Nucleus accumbens (tissue), 56 donors: ENCODE measurements at regions not wholly inside any gene's neighbourhood (a gene's known extent, or its start where the extent isn't known, plus 50 kb on each side); places are given as distances from the start of the nearest gene placed in this dataset.
"Not testable (repeated sequence)": the region's sequence is repeated elsewhere in the genome, so short reads cannot be mapped to it uniquely, and the experiment has no call there.

ENCODE experiments used
- DNase-seq, 56 donors: peaks; one replicate each; lab custom pipeline; 2025; lab: John Stamatoyannopoulos, UW

DNA sequence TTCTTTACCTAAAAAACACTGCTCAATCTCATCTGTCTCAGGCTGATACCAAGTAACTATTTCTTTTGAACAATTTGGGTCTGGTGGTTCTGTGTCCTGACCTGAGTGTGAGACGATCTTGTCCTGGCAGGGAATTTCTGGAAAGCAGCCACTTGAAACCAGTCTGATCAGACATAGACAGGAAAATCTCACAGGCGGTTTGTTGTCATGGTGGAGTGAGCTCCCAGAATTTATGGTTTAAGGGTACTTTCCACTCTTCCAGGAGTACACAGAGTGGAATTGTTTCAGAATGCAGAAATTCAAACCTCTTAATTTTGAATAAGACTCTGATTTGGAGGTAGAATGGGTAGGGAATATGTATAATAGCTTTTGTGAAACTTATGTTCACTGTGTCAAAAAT, 268.2 kb downstream of the ISL1 start:
- DNase-seq = no peak

GRCh38 chr5:51651889-51652288, 268.6 kb downstream of the ISL1 start:
- no peak for DNase-seq

GRCh38 chr5:51652980-51653379, 269.7 kb downstream of the ISL1 start:
- no peak for DNase-seq

DNA sequence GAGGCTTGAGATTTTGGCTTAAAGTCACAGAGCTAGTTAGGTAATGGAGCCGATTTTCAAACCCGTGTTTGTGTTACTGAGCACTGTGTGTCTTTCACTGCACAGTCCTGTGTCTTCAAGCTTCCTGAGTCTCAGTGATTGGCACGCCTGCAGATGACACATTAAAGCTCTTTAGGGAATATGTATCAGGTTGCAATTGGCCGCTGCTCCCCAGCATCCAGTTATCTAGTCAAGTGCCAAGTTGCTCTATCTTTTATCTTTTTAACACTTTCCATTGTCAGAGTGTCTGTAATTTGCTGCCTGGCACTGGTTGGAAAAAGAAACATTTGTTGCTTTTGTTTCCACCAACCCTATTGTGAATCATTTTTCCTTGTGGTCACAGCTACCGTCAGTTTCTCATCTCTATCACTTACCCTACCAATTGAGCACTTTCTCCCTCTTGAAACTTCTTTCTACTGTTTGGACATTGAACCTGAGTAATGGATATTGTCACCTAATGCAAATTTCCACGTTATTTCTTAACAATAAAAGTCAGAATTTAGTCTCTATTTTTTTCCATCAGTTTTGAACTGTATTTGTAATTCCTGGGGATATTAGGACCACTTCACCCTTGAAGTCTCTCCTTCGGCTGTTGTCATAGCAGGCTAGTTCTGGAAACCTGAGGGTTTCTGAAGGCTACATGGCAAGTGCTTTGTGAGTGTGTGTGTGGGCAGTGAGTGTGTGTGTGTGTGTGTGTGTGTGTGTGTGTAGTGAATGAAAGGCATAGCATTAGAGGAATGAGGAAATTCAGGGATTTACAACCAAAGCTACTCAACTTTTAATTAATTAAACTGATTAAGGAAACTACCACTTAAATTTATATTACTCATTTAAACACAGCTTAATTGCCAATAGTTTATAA, 274.3 kb downstream of the ISL1 start:
- no peak for DNase-seq

DNA sequence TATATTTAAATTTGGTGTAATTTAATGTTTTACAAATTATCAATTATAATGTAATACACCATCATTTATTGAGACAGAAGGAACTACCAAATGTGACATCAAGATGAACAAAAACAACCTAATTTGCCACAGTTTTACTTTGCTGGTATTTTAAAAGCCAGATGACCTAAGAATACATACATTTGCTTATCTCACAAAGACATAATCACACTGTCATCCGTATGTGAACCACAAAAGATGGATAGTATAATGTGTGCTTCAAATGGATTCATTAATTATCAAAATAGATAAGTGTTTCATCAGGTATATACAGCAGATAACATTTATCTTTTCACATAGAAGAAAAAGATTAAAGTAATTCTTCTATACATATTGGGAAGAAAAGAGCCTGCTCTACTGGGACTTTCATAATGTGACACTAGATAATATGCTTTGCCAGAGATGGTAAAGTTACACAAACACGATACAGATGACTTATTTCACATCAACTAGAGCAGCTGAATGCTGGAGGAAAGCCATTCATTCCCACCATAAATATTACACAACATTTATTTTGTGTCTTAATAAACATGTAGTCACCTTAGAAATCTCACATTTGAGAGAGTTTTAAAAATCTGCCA, 278.5 kb downstream of the ISL1 start:
- no peak for DNase-seq

DNA sequence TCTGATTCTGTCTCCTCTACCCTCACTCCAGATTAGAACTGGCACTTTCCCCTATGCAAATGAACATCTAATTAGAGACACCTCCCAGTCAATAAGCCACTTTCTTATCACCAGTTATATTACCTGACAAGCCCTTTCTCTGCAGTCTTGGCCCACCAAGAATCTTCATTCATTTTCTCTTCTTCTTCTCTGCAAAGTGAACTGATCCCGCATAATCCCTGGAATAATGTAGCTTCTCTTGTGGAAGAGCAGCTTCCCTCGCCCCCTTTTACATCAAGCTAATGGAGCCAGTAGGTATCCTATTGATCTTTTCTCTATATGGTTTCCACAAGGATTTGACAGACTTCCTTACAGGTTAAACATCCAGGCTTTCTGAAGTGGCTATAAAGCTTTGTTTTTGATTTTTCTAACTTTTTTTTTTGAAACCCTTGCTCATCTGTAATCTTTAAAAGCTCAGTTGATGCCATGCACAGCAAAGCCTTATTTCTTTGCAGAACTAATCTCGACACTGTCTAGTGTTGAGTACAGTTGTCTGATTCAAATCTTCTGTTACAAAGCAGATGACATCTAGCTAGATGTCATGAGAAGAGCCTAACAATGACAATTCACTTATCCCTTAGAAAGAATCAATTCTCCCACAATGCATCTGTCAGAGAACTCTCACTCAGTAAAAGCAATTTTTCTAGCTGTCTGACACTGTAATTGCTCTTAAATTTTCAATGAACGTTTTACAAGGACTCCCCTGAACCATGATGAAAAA, 281.4 kb downstream of the ISL1 start:
- DNase-seq = no peak

- no peak for DNase-seq
These were observed 282.0 kb downstream of the ISL1 start for GRCh38 chr5:51665251-51665593.

DNA sequence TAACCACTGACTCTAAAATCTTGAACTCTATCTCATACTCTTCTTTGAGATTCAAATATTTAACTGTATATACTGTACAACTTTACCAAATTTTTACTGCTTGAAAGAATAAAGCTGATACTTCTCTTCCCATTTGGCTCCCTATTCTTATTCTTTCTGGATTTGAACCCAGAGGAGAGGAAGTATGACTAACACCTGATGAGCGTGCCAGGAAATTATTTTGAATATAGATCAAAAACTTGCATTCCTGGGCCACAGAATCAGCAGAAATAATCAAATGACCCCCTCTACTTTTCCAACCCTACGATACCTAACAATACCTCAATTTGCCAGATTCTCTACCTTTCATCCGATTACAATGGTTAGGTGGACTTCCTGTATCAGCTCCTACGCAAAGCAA, 285.8 kb downstream of the ISL1 start:
- no peak for DNase-seq

DNA sequence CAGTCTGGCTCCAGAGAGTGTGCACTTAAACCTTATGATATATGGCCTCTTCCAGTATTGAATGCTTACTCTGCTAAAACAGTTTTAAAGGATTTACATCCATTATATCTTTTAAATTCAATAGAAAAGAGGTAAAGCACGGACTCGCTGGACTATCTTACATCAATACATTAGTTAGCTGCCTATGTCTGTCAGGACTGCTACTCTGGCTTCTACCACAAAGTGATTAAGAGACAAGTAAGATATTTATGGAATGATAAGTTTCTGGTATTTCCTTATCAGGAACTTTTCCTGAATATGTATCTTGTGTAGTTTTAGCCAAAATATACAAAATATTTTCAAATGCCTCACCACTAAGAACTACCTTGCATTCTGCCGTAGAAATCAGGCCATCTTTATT, 295.1 kb downstream of the ISL1 start:
- no peak for DNase-seq

- no peak for DNase-seq
These were observed 296.0 kb downstream of the ISL1 start for GRCh38 chr5:51679286-51679685.

DNA sequence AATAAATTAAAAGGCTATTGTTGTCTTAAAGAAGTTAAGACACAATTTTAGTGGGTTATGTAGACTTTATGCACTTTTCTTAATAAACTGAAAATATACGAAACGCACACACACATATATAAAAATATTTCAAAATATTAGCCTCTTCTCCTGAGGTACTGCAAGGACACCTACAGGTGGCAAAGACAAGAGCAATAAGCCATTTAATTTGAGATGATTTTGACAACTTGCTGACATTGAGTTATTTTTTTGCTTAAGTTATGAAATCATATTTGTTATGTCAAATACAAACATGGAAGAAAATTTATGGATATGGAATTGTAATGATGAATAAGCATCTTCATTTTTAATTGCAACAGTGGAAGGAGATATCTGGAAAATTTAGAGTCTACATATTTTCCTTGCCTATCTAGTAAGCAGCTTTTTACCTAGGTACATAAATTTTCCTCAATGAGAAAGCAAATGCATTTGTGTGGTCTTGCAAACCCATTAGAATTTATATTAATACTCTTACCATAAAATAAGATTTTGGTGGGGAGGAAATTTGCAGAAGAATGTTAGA, 301.6 kb downstream of the ISL1 start:
- no peak for DNase-seq

GRCh38 chr5:51685419-51685818, 302.2 kb downstream of the ISL1 start:
- no peak for DNase-seq

DNA sequence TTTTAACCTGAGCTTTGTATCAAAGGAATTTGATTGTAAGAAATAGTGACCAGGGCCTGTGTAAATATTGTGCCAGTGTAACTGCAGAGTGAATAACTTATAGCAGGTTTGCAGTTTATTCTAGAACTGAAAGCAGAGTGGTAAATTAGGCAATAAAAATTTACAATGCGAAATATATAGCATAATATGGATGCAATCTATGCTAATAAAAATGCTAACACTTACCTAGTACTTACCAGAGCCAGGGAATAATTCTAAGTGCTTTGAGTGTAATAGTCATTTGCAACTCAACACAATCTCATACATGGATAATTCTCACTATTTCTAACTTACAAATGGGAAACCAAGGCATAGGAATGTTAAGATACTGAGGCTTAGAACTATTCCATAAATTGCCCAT, 303.4 kb downstream of the ISL1 start:
- no peak for DNase-seq

DNA sequence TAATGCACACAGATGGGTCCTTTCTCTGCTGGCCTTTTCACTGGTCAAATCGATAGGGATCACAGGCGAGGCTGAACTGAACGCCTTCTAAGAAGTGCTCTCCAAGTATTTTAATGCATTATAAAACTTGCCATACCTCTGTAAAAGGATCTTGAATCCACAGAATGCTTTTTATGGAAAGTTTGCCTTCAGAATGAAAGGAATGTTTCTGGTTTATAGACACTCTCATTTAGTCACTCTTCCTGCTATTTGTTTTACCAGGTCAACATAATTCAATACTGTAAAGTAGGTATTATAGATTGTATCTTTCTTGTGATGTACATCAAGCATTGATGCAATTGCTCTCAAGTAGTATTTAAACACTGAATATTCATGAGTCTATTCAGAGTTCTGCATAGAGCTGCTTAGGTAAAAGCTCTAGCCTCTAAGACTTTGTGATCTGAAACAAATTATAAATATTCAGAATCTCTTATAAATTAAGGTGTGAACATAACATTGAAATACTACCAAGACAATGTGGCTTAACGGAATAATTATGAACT, 308.4 kb downstream of the ISL1 start:
- DNase-seq = no peak

GRCh38 chr5:51694826-51695225, 311.6 kb downstream of the ISL1 start:
- DNase-seq = no peak

- no peak for DNase-seq
These were observed 312.9 kb downstream of the ISL1 start for GRCh38 chr5:51696122-51696521.

GRCh38 chr5:51702046-51702445, 318.8 kb downstream of the ISL1 start:
- not testable (repeated sequence) for DNase-seq

- DNase-seq = no peak
These were observed 329.0 kb downstream of the ISL1 start for GRCh38 chr5:51712201-51712600.

- not testable (repeated sequence) for DNase-seq
These were observed 332.2 kb downstream of the ISL1 start for GRCh38 chr5:51715445-51715844.

DNA sequence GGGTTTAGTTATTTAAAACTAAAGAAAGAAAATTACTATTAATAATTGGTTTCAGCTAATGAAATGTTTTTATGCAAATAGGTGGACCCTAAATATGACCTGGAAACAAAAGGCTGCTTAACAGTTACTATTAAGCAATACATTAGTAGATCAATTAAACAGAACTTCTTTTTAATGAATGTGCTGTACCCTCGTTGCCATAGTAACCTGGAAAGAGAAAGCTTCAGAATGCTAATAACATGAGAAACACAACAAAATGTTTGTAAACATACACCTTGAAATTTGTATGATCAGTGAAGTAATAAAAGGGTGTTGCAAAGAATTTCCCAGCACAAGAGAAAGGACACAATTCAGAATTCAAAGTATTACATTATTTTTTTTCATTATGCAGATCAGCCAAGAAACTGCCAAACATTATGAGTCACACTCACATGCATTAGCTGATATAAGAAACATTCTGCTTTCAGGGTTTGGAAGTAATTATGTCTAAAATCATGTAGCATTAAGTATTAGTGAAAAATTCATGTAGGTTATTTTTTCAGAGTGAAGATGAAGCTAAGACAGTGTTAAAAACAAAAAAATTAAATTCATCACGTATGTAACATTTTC, 348.3 kb downstream of the ISL1 start:
- no peak for DNase-seq
